Endodermal cell (in vitro differentiated cells): ENCODE measurements at regions not wholly inside any gene's neighbourhood (a gene's known extent, or its start where the extent isn't known, plus 50 kb on each side); places are given as distances from the start of the nearest gene placed in this dataset.

Experiments
- DNase-seq: peaks from one replicate; pipeline ENCODE4 v3.0.0-alpha.2; 2017
- H3K27ac ChIP-seq: 2 replicates; pipeline ENCODE4 v1.5.1; 2013; ENCODE audit warnings: mild to moderate bottlenecking, low read depth, low read length, moderate library complexity
- H3K27me3 ChIP-seq: 2 replicates; pipeline ENCODE4 v1.6.1; 2013; ENCODE audit warnings: mild to moderate bottlenecking, low read length, moderate library complexity; ENCODE audit not compliant: insufficient read depth, control insufficient read depth, poor library complexity, severe bottlenecking
- H3K36me3 ChIP-seq: 2 replicates; pipeline ENCODE4 v1.7.0; 2013; ENCODE audit warnings: mild to moderate bottlenecking, low read length, moderate library complexity; ENCODE audit not compliant: control insufficient read depth, insufficient read depth
- H3K4me1 ChIP-seq: one replicate; pipeline ENCODE4 v1.7.0; 2013; ENCODE audit warnings: low read length; ENCODE audit not compliant: control insufficient read depth, insufficient read depth
- H3K4me3 ChIP-seq: 2 replicates; pipeline ENCODE4 v1.5.1; 2013; ENCODE audit warnings: mild to moderate bottlenecking, low read length, moderate library complexity
- H3K9ac ChIP-seq: 2 replicates; pipeline ENCODE4 v1.6.1; 2013; ENCODE audit warnings: mild to moderate bottlenecking, low read length, moderate library complexity; ENCODE audit not compliant: poor library complexity, severe bottlenecking; ENCODE audit errors: extremely low read depth
- H3K9me3 ChIP-seq: 2 replicates; pipeline ENCODE4 v1.6.1; 2013; ENCODE audit warnings: mild to moderate bottlenecking, low read length, moderate library complexity; ENCODE audit not compliant: control insufficient read depth
- H3K27ac Mint-ChIP-seq: 2 replicates; pipeline ENCODE4 v1.8.0; 2020; ENCODE audit warnings: mixed read lengths
- H3K27me3 Mint-ChIP-seq: 2 replicates; pipeline ENCODE4 v1.8.0; 2021; ENCODE audit warnings: mild to moderate bottlenecking, mixed read lengths; ENCODE audit not compliant: insufficient read depth
- H3K36me3 Mint-ChIP-seq: 2 replicates; pipeline ENCODE4 v1.8.0; 2020; ENCODE audit warnings: low read depth, mixed read lengths
- H3K4me1 Mint-ChIP-seq: 2 replicates; pipeline ENCODE4 v1.8.0; 2020; ENCODE audit warnings: mixed read lengths
- H3K4me3 Mint-ChIP-seq: 2 replicates; pipeline ENCODE4 v1.8.0; 2020; ENCODE audit warnings: mild to moderate bottlenecking, moderate library complexity, mixed read lengths
- H3K9me3 Mint-ChIP-seq: 2 replicates; pipeline ENCODE4 v1.8.0; 2020; ENCODE audit warnings: mild to moderate bottlenecking, mixed read lengths
- WGBS, 2 experiments: methylation state at CpG; one replicate each; pipeline versions ENCODE4 v1.1.5 to v1.1.7; 2013; ENCODE audit warnings: missing lambda C conversion rate in 2 of 2, mixed read lengths in 1 of 2; ENCODE audit not compliant: insufficient coverage in 1 of 2, insufficient read length in 1 of 2; 5-methylcytosine and 5-hydroxymethylcytosine counted together
- TF ChIP-seq, protein P1 (sequence below): fragments of 200-600 bp; sonication (generic); conservative IDR thresholded peaks from 2 replicates; pipeline ENCODE4 v1.5.0; 2021; ENCODE audit warnings: antibody characterized with exemption, mild to moderate bottlenecking

GRCh38 chr2:6499691-6500090 lies 366.0 kb downstream of the CMPK2 start:
- Mint-ChIP-seq H3K36me3 (no peaks in the 10 kb centered on the region), H3K27me3 (no peaks in the 10 kb centered on the region), H3K4me3 (no peak overlapping the region), H3K4me1 (peaks cover 5% of the 10 kb centered on the region), H3K27ac (no peak overlapping the region), H3K9me3 (no peaks in the 10 kb centered on the region)
- no peaks in the 10 kb centered on the region for H3K27me3 ChIP-seq
- no peak for DNase-seq
- H3K4me3 ChIP-seq, result no peak overlapping the region
- 90 to 91% methylated on average over 2 of the region's 2 CpGs for WGBS, 2 experiments
- no peaks in the 10 kb centered on the region for H3K36me3 ChIP-seq
- H3K4me1 ChIP-seq, result no peaks in the 10 kb centered on the region
- no peak overlapping the region for H3K9ac ChIP-seq
- H3K9me3 ChIP-seq, result no peaks in the 10 kb centered on the region
- TF ChIP-seq, protein P1, sequence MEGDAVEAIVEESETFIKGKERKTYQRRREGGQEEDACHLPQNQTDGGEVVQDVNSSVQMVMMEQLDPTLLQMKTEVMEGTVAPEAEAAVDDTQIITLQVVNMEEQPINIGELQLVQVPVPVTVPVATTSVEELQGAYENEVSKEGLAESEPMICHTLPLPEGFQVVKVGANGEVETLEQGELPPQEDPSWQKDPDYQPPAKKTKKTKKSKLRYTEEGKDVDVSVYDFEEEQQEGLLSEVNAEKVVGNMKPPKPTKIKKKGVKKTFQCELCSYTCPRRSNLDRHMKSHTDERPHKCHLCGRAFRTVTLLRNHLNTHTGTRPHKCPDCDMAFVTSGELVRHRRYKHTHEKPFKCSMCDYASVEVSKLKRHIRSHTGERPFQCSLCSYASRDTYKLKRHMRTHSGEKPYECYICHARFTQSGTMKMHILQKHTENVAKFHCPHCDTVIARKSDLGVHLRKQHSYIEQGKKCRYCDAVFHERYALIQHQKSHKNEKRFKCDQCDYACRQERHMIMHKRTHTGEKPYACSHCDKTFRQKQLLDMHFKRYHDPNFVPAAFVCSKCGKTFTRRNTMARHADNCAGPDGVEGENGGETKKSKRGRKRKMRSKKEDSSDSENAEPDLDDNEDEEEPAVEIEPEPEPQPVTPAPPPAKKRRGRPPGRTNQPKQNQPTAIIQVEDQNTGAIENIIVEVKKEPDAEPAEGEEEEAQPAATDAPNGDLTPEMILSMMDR, result no peak
- H3K27ac ChIP-seq, result no peak overlapping the region

GRCh38 chr2:6506361-6506794 lies 359.3 kb downstream of the CMPK2 start:
- H3K36me3 ChIP-seq, result no peaks in the 10 kb centered on the region
- H3K27ac Mint-ChIP-seq, result no peak overlapping the region
- TF ChIP-seq, protein P1, result no peak
- no peak overlapping the region for H3K9ac ChIP-seq
- 92 to 100% methylated on average over 2 to 6 of the region's 6 CpGs for WGBS, 2 experiments
- H3K27me3 Mint-ChIP-seq, result no peaks in the 10 kb centered on the region
- H3K27me3 ChIP-seq, result no peaks in the 10 kb centered on the region
- no peaks in the 10 kb centered on the region for H3K9me3 Mint-ChIP-seq
- H3K9me3 ChIP-seq, result no peaks in the 10 kb centered on the region
- H3K4me3 ChIP-seq, result no peak overlapping the region
- peaks cover 5% of the 10 kb centered on the region for H3K4me1 Mint-ChIP-seq
- no peaks in the 10 kb centered on the region for H3K4me1 ChIP-seq
- H3K27ac ChIP-seq, result no peak overlapping the region
- no peak overlapping the region for H3K4me3 Mint-ChIP-seq
- no peaks in the 10 kb centered on the region for H3K36me3 Mint-ChIP-seq
- DNase-seq, result no peak

GRCh38 chr2:6506859-6507258 lies 358.8 kb downstream of the CMPK2 start:
- no peaks in the 10 kb centered on the region for H3K27me3 ChIP-seq
- no peak overlapping the region for H3K4me3 ChIP-seq
- Mint-ChIP-seq H3K4me1 (peaks cover 5% of the 10 kb centered on the region), H3K9me3 (no peaks in the 10 kb centered on the region), H3K27ac (no peak overlapping the region), H3K27me3 (no peaks in the 10 kb centered on the region), H3K36me3 (no peaks in the 10 kb centered on the region), H3K4me3 (no peak overlapping the region)
- no peaks in the 10 kb centered on the region for H3K36me3 ChIP-seq
- 70 to 80% methylated on average over 5 to 6 of the region's 6 CpGs for WGBS, 2 experiments
- no peak overlapping the region for H3K27ac ChIP-seq
- DNase-seq, result no peak
- H3K9ac ChIP-seq, result no peak overlapping the region
- H3K4me1 ChIP-seq, result no peaks in the 10 kb centered on the region
- H3K9me3 ChIP-seq, result no peaks in the 10 kb centered on the region
- TF ChIP-seq, protein P1, result no peak
